NCI-H2029 treated with DMSO at 0.1 percent for 48 hours (cell line): ENCODE measurements at regions not wholly inside any gene's neighbourhood (a gene's known extent, or its start where the extent isn't known, plus 50 kb on each side); places are given as distances from the start of the nearest gene placed in this dataset.
"Not testable (repeated sequence)": the region's sequence is repeated elsewhere in the genome, so short reads cannot be mapped to it uniquely, and the experiment has no call there.

ENCODE experiments used
- DNase-seq: peaks from one replicate; lab custom pipeline; 2025; lab: John Stamatoyannopoulos, UW

DNA sequence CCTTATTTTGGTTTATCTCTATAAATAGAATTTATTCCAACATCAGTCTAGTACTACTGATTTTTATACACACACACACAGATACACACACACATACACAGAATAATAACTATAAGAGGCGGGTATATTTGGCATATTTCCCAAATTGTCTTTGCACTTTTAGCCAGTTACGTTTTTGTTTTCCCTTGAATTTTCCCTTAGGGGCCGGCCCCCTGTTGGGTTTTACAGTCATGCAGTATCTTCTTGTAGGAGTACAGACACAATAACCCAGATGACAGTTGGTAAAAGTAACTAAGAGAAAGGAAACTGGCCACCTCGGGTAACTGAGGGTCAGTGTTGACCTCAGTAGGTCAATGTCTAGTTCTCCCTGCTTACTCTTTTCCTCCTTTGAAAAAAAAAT, 50.9 kb downstream of the DISP1 start:
- no peak for DNase-seq

DNA sequence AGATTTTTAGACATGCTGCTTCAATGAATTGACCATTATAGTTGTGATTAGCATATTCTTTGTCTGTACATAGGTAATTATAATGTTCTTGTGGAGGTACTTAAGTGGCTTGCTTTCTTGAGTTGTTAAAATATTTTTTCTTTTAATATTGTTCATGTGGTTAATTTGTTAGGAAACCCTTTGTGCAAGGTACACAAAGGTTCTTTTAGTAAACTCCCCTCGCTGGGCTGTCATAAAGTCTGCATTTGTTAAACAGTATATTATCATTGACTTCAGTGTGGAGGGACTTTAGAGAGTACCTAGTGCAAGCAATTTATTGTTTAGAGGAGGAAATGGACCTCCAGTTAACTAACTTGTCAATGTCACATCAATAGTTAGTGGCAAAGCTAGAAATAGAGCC, 52.5 kb downstream of the DISP1 start:
- no peak for DNase-seq

DNA sequence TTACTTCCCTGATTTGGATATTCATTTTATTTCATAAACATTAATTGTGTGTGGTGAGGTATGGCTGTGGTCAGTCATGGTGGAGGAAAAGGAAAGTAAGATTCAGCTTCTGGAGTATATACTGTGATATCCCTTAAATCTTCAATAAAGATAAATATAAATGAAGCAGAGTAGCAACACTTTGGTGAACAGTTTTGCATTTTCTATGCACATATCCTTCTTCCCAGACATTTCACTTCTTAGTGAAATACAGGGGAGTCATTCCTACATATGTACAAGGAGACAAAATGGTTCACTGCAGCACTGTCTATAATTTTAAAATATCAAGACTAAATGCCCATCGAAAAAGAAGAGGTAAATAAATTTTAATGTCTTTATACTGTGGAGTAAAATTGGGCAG, 61.3 kb downstream of the DISP1 start:
- DNase-seq, result no peak

DNA sequence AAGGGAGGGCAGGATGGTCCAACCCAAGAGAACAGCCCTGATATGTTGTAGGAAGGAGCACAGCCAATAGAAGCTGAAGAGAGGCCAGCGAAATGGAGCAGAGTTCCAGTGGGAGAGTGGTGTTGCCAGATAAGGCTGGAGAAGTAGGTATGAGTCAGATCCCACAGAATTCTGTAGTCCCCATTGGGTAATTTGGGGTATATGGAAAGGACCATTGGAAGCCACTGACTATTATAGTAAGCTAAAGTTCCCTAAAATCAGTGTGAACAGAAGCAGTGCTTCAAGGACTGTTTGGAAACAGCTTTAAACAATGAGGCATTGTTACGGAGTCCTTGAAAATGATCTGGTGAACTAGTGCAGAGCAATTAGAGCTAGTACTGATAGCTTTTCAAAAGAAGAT, 63.0 kb downstream of the DISP1 start:
- no peak for DNase-seq

DNA sequence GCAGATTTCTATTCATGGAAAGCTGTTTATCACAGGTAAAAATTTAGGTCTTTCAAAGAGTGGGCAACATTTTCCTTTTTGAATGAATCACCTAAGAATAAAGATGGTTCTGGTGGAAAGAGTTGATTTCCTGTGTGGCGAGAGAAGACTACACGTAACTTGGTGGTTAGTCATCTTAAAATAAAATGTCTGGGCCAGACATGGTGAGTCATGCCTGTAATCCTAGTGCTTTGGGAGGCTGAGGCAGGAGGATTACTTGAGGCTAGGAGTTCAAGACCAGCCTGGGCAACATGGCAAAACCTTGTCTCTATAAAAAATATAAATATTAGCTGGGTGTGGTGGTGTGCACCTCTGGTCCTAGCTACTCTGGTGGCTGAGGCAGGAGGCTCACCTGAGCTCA, 65.7 kb downstream of the DISP1 start:
- no peak for DNase-seq

DNA sequence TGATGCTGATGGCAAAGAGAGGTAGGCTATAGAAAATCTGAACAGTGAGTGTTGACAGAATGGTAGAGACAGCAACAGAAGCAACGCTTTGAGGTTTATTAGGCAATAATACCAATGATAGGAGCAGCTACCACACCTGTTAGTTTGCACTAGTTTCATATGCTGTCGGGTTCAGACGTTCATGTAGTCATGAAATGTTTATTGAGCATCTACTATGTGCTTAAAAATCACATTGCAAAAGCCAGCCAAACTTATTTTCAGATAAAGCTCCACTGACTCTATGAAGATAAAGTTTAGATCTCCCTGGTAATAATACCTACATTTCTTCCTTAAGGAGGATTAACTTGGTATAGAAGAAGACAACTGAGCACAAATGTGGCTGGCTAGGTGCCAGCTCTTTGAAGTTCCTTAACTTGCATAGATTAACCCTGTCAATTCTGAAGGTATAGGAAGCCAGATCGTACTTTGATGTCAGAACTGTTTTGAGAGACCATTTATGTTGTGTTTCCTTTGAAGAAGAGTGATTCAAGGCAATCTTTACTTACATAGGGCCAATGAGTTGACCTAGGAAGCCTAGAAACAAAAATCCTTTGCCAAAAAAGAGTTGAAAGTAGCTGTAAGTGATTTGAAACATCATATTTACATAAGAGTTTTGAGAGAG, 71.5 kb downstream of the DISP1 start:
- DNase-seq, result no peak

DNA sequence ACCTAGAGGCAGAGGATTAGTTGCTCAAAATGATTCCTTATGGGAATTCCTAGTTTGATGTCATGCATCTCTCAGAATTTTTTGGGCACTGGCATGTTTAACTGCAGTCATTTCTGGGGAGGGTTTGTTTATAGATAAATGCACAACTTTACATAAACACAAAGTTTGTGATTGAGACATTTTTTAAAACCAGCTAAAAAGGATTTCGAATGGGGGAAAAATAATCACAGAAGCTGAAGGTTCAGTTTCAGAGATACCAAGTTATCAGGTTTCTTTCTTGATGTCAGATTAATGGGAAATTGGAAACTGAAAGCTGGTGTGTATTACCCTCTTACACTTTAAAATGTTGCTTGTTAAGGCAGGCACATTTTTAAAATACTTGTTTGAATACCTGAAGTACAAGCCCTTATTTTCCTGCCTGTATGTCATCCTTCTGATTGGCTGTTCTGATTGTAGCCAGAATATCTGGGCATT, 72.1 kb downstream of the DISP1 start:
- DNase-seq, result no peak

DNA sequence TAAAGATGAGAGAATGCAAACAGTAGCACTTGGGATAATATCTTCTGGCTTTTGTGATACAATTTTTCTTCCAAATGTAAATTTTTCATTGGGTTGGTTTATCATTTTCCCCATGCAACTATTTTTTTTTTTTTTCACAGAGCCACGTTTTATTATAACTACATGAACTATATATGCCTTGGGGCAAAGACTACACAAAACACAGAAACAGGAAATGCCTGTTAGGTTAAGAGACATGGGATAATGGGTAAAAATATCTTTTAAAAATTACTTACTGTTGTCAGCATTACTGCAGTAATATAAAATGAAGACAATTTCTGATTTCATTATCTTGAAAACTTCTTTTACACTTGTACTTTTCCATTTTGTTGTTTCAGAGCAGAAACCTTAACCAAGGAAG, 74.6 kb downstream of the DISP1 start:
- DNase-seq, result no peak

DNA sequence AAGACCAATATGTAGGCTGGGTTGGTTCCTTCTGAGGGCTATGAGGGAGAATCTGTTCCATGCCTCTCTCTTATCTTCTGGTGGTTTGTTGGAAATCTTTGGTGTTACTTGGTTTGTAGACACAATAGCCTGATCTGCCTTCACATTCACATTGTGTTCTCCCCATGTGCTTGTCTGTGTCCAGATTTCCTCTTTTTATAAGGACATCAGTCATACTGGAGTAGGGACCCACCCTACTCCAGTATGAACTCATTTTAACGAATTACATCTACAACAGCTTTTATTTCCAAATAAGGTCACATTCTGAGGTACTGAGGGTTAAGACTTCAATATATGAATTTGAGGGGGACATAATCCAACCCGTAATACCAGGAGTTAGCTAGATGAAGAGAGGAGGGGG, 75.9 kb downstream of the DISP1 start:
- no peak for DNase-seq

DNA sequence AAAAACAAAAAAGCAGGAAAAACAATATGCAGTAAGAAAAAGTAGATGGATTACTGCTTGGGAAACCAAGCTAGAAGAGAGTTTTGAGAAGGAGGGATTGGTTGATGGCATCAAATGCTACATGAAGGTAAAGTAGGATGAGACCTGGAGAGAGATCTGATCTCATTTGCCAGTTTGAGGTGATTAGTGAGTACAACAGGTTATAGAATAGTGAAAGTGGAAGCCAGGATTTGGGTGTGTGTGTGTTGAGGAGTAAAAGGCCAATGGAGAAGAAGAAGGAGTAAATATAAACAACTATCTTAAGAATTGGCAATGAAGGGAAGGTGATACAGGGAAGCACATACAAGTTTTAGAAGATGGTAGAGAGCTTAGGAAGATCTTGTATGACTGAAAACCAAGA, 76.7 kb downstream of the DISP1 start:
- no peak for DNase-seq

DNA sequence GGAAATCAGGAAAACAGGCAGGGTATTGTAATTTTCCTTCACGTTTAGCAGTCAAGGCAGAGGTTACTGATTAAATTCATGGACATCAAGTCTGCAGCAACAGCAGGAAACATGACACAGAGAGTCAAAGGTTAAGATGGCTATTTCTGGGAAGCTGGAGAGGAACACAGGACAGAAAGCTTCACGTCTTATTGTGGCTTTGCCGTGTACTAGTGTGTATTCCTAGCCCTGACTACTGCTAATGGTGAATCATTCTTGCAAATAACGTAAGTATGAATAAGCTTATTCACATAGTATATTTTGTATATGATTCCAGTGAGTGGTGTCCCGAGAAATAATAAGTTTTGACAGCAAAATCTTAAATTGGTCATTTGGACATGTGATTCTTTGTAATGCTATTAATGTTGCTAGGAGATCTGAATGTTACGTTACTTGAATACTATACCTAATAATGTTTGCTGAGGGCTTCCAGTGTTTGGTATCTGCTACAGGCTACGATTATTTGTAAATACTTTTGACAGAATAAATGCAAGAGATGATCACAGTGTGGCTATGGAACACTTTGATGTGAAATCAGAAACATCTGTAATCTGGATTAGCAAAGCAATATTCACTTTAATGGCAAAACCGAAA, 77.4 kb downstream of the DISP1 start:
- DNase-seq, result no peak

DNA sequence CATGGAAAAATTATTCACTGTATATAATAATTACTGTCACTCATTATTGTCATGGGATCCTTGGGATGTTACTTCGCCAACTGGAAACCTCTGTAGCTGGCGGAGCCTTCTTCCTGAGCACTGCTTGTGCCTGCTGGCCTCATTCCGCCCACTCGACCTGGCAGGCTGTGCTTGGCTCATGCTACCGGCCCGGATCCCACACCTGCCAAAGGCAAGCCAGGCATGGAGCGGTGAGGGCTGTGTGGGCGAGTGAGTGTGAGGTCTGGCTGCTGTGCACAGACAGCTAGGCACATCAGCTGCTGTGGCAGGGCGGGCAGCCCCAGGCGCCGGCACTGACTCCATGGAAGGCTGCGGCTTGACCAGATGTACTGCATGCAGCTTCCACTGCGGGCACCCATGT, 78.4 kb downstream of the DISP1 start:
- DNase-seq, result no peak

DNA sequence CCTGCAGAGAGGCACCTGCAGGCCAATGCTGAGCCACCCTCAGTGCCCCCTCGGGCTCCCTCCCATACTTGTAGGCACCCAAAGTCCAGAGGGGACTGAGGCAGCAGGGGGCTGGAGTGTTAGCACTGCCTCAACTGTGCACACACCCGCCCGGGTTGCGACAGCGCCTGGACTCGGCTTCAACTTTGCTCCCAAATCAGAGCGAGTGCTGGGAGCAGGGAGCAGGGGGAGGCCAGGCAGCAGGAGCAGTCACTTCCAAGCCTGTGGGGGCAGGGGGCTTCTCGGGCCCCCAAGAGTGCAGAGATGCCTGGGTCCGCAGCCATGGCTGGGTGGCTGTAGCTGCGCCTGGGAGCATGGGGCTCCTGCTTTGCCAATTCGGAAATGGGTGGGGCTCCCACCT, 79.5 kb downstream of the DISP1 start:
- DNase-seq, result no peak

DNA sequence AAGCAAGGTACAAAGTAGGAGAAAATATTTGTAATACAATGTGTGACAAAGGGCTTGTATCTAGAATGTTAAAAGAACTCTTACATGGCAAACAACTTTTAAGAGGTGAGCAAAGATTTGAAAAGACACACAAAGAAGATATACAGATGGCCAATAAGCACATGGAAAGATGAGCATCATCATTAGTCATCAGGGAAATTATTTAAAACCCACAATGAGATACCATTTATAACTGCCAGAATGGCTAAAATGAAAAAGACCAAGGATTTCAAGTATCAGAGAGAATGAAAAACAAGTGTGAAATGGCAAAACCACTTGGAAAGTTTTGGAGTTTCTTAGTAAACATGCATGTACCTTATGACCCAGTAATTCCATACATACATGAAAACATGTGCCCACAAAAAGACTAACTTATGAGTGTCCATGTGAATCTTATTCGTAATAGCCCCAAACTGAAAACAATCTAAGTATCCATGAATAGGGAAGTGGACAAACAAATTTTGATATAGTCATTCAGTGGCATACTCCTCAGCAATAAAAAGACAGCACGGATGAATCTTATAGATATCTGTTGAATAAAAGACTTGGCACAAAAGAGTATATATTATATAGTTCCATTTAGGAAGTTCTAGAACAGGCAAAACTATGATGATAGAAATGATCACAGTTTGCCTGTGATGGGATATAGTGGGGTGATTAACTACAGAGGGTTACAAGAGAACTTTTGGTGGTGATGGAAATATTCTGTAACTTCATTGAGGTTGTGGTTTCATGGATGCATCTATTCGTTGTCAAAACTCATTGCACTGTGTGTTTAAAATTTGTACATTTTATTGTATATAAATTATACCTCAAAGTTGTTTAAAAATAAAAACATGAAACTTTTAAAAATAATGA, 82.0 kb downstream of the DISP1 start:
- no peak for DNase-seq

DNA sequence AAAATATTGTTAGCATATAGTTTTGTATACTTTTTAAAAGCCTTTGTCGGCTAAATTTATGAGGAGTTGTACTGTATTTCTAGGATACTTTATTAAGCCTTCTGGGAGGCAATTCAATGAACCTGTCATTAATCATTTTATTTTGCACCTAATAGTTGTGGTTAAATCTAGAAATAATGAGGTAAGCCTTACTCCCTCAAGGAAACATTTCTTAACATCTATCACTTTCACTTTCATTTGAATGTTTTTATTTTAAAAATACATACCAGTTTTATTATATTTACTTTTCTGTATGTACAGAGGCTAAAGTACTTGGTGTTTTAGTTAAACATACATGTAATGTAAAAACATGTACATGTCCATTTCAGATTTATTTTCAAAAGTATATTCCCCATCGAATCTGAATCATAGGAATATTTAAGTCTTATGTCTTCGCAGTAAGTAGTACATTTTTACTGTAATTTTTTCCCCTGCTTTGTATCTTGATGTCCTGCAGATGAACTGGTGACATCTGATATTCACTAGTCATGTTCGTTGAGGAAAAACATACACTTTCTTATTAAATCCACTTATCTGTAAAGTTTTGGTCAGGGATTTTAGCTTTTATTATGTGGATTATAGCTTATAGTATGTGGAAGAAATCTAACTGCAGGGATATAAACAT, 82.8 kb downstream of the DISP1 start:
- DNase-seq, result no peak

DNA sequence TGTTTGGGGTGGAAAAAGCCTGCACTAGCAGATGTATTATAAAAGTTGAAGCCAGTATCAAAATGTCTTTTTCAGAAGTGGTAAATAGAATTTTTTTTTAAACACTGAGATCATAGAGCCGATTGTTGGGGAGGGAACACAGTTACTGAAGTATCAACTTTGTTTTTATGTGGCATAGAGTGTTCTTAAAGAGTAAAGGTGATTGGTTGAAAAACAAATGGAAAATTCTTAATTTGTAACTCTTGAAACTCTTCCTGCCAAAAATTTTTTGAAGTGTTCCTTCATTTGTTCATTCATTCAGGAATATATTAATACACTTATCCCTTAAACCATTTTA, 83.3 kb downstream of the DISP1 start:
- no peak for DNase-seq

DNA sequence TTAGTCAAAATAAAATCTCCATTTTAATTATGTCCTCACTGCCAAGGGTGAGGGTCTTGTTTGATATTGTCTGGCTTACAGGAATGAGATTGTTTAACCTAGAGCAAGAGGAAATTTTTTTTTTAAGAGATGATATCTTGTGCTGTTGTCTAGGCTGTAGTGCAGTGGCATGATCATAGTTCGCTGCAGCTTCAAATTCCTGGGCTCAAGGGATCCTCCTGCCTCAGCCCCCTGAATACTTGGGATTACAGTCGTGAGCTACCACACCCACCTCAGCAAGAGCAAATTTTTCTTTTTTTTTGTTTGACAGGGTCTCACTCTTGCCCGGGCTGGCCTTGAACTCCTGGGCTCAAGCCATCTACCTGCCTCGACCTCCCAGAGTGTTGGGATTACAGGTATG, 84.6 kb downstream of the DISP1 start:
- DNase-seq, result no peak

DNA sequence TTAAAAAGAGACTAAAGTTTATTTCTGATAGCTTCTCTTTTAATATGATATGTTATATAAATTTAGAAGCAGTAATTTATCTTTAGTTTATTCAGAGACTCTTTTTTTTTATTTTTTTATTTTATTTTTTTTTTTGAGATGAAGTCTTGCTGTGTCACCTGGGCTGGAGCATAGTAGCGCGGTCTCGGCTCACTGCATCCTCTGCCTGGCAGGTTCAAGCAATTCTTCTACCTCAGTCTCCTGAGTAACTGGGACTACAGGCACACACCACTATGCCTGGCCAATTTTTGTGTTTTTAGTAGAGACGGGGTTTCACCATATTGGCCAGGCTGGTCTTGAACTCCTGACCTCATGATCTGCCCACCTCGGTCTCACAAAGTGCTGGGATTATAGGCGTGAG, 89.6 kb downstream of the DISP1 start:
- DNase-seq, result no peak

DNA sequence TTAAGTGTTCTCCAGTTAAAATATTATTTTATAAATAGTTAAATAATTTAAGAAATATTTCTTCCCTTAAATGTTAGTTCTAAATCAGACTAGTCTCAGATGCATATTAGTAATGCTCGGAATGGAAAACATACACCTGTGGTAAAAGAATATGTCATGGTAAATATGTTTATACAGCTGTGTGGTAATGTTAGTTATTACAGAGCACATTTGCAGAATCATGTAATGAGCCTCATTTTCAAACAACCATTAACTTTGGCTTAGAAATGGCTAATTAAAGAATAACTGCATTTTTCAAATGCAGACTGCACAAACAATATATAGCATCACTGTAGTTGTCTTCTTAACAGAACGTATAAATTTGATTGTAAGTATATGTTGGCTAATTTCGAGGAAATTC, 90.3 kb downstream of the DISP1 start:
- DNase-seq, result no peak

DNA sequence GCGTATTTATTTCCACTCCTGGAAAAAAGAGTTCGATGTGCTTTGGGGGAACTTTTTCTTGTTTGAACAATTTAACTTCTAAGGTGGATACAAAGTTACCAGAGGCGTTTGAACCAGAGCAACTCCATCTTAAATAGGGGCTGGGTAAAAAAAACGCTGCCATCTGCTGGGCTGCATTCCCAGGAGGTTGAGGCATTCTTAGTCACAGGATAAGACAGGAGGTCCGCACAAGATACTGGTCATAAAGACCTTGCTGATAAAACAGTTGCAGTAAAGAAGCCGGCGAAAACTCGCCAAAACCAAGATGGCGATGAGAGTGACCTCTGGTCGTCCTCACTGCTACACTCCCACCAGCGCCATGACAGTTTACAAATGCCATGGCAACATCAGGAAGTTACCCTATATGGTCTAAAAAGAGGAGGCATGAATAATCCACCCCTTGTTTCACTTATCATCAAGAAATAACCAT, 91.5 kb downstream of the DISP1 start:
- DNase-seq, result not testable (repeated sequence)

DNA sequence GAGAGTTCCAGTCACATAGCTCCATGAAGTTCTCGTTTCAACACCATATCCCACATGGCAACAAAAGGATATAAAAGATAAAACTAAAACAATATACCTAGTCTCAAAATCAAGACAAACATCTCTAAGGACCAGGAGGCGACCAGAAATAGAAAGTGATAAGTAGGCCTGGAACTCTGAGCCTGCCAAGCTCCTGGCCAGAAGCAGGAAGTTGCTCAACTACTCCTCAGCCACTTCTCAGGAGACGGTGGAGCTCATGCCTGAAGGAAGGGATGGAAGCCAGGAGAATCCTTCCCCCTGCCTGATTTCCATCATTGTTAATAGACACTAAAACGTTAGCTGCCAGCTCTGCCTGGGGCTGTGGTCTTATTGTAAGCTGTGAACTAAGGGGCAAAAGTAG, 94.7 kb downstream of the DISP1 start:
- DNase-seq, result no peak

DNA sequence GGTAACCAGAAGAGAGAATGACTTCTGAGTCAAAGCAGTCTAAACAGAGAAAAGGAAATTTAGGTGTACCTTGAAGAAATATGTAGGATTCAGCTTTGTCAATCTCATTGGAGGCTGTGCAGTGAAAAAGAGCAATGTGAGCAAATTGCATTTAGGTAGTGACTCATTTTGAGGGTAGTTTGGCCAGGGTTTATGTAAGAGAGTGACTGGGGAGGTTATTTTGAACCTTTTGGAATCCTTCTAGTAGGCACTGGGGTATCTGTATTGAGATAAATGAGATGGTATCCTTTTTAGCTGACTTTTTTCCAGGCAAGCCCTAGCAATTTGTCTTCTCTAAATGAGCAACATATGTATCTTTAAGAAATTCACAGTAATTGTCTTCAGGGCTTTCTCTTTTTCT, 95.9 kb downstream of the DISP1 start:
- no peak for DNase-seq

DNA sequence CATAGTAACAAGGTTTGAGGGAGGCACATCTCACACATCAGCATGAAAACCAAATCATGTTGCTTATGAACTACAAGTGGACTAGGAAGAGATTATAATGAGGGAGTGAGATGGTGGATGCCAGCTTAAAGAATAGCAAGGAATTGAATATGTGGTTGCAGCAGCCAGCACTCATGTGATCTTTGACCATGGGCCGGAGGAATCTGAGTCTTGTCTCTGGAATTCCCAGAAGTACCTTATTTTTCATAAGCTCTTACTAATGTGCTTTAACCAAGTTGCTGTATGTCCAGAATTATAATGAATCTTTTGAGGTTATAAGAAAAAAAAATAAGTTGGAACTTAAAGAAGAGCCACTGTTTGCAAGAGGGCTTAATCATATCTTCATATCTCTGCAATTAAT, 97.0 kb downstream of the DISP1 start:
- no peak for DNase-seq
